ENCODE measurements at regions not wholly inside any gene's neighbourhood (a gene's known extent, or its start where the extent isn't known, plus 50 kb on each side); places are given as distances from the start of the nearest gene placed in this dataset.

DNA sequence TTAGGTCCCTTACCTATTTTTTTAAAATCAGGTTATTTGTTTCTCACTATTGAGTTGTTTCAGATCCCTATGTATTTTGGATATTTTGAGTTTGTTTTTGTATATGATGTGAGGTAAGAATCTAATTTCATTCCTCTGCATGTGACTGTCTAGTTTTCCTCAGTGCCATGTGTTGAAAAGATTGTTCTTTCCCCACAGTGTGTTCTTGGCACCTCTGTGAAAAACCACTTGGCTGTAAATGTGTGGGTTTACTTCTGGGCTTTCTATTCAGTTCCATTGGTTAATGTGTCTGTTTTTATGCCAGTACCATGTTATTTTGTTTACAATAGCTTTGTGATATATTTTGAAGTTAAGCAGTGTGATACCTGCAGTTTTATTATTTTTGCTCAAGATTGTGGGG, 1516.4 kb downstream of the AACS start:
- no peaks in the 10 kb centered on the region for H3K9me2 ChIP-seq (ENCODE audit: insufficient read depth, low read length)
- no peak for TF ChIP-seq EZH2phosphoT487 (IDR thresholded peaks at IDR 0.05; ENCODE audit: borderline replicate concordance, low read depth, low read length)
- no peak for TF ChIP-seq CTCF (conservative IDR thresholded peaks at IDR 0.05; ENCODE audit: low read length)
- H3K4me2 ChIP-seq (ENCODE audit: low read length): no peak overlapping the region
- POLR2A ChIA-PET: no interaction called here
- no peaks in the 10 kb centered on the region for H3K79me2 ChIP-seq (ENCODE audit: insufficient read depth, low read depth, low read length)
- no peak overlapping the region for H2AFZ ChIP-seq (ENCODE audit: low read length)
- H3K36me3 ChIP-seq (ENCODE audit: insufficient read depth, low read length): no peaks in the 10 kb centered on the region
- CTCF ChIA-PET (ENCODE audit: unreplicated experiment): no interaction called here
- H3K4me1 ChIP-seq (ENCODE audit: insufficient read depth, low read length, poor library complexity, severe bottlenecking): no peaks in the 10 kb centered on the region
- no peak overlapping the region for H3K27ac ChIP-seq (ENCODE audit: low read depth, low read length, poor library complexity, severe bottlenecking)
- intact Hi-C loops (cut with micrococcal nuclease; ENCODE audit: unreplicated experiment): no loop called here
- H3K4me3 ChIP-seq (ENCODE audit: low read depth, low read length, poor library complexity, severe bottlenecking): no peak overlapping the region
- no peaks in the 10 kb centered on the region for H3K9me3 ChIP-seq (ENCODE audit: low read length)
- DNase-seq (ENCODE audit: low spot score): no peak
- no peaks in the 10 kb centered on the region for H4K20me1 ChIP-seq (ENCODE audit: insufficient read depth, low read length)
- BruUV-seq (replicated peaks): no TSS peak

- no peaks in the 10 kb centered on the region for H3K4me1 ChIP-seq (ENCODE audit: insufficient read depth, low read length, poor library complexity, severe bottlenecking)
- H3K9me2 ChIP-seq (ENCODE audit: insufficient read depth, low read length): no peaks in the 10 kb centered on the region
- BruUV-seq (replicated peaks): no TSS peak
- H4K20me1 ChIP-seq (ENCODE audit: insufficient read depth, low read length): no peaks in the 10 kb centered on the region
- H3K9me3 ChIP-seq (ENCODE audit: low read length): no peaks in the 10 kb centered on the region
- H3K4me2 ChIP-seq (ENCODE audit: low read length): no peak overlapping the region
- ChIA-PET POLR2A (no interaction called here), CTCF (ENCODE audit: unreplicated experiment) (no interaction called here)
- H3K79me2 ChIP-seq (ENCODE audit: insufficient read depth, low read depth, low read length): no peaks in the 10 kb centered on the region
- no peak overlapping the region for H2AFZ ChIP-seq (ENCODE audit: low read length)
- intact Hi-C loops (cut with micrococcal nuclease; ENCODE audit: unreplicated experiment): no loop called here
- no peak overlapping the region for H3K4me3 ChIP-seq (ENCODE audit: low read depth, low read length, poor library complexity, severe bottlenecking)
- H3K27ac ChIP-seq (ENCODE audit: low read depth, low read length, poor library complexity, severe bottlenecking): no peak overlapping the region
- TF ChIP-seq EZH2phosphoT487 (IDR thresholded peaks at IDR 0.05; ENCODE audit: borderline replicate concordance, low read depth, low read length): no peak
- no peak for TF ChIP-seq CTCF (conservative IDR thresholded peaks at IDR 0.05; ENCODE audit: low read length)
- no peak for DNase-seq (ENCODE audit: low spot score)
- no peaks in the 10 kb centered on the region for H3K36me3 ChIP-seq (ENCODE audit: insufficient read depth, low read length)
These were observed 1517.0 kb downstream of the AACS start for GRCh38 chr12:126582231-126582630.

DNA sequence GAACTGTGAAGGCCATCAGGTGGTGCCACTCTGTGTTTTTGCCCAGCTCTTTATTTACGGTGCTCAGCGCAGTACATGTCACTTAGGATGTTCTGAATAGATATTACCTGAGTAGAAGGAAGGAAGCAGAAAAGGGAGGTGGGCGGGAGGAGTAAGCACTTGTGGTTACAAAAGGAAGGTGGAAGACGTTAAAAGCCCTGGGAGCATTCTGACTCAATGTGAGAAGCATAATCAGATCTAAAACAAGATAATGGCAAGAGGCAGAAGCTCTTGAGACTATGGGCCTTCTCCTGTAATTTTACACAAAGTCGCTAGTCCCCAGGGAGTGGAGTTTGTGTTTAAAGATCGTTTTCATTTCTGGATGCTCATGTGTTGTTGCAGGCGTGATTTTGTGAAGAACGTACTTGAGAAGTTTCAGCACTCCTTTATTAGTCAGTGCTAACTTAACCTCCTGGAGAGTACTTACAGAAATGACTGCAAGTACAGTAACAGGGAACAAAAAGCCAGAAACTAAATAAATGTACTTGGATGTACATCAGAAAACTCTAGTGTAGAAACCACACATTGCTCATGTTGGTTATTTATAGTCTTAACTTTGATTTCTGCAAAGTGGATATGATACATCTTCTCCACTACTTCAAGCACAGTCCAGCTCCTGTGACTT, 1523.5 kb downstream of the AACS start:
- ChIA-PET CTCF (ENCODE audit: unreplicated experiment) (no interaction called here), POLR2A (no interaction called here)
- Histone ChIP-seq H3K27ac (ENCODE audit: low read depth, low read length, poor library complexity, severe bottlenecking) (no peak overlapping the region), H3K9me3 (ENCODE audit: low read length) (no peaks in the 10 kb centered on the region), H3K4me1 (ENCODE audit: insufficient read depth, low read length, poor library complexity, severe bottlenecking) (no peaks in the 10 kb centered on the region), H2AFZ (ENCODE audit: low read length) (no peak overlapping the region), H3K9me2 (ENCODE audit: insufficient read depth, low read length) (no peaks in the 10 kb centered on the region), H4K20me1 (ENCODE audit: insufficient read depth, low read length) (no peaks in the 10 kb centered on the region), H3K4me3 (ENCODE audit: low read depth, low read length, poor library complexity, severe bottlenecking) (no peak overlapping the region), H3K79me2 (ENCODE audit: insufficient read depth, low read depth, low read length) (no peaks in the 10 kb centered on the region), H3K36me3 (ENCODE audit: insufficient read depth, low read length) (no peaks in the 10 kb centered on the region), H3K4me2 (ENCODE audit: low read length) (no peak overlapping the region)
- BruUV-seq (replicated peaks): no TSS peak
- intact Hi-C loops (cut with micrococcal nuclease; ENCODE audit: unreplicated experiment): no loop called here
- no peak for TF ChIP-seq CTCF (conservative IDR thresholded peaks at IDR 0.05; ENCODE audit: low read length)
- TF ChIP-seq EZH2phosphoT487 (IDR thresholded peaks at IDR 0.05; ENCODE audit: borderline replicate concordance, low read depth, low read length): no peak
- DNase-seq (ENCODE audit: low spot score): no peak
